ENCODE measurements at regions not wholly inside any gene's neighbourhood (a gene's known extent, or its start where the extent isn't known, plus 50 kb on each side); places are given as distances from the start of the nearest gene placed in this dataset.

- DNase-seq (ENCODE audit: low read depth, low spot score), result no peak
- in situ Hi-C loops (cut with HindIII; ENCODE audit: low sequenced_read_pairs), result no loop called here
- no peak overlapping the region for H3K4me3 ChIP-seq (ENCODE audit: low read depth, low read length)
- TF ChIP-seq CTCF (IDR thresholded peaks at IDR 0.05; ENCODE audit: low read depth, low read length), result no peak
Measured at GRCh38 chr6:147015674-147016073, 188.5 kb upstream of the STXBP5 start.

- DNase-seq (ENCODE audit: low read depth, low spot score), result no peak
- in situ Hi-C loops (cut with HindIII; ENCODE audit: low sequenced_read_pairs), result no loop called here
- H3K4me3 ChIP-seq (ENCODE audit: low read depth, low read length), result no peak overlapping the region
- TF ChIP-seq CTCF (IDR thresholded peaks at IDR 0.05; ENCODE audit: low read depth, low read length), result no peak
Measured at GRCh38 chr6:147016440-147016839, 187.8 kb upstream of the STXBP5 start.

- H3K4me3 ChIP-seq (ENCODE audit: low read depth, low read length), result no peak overlapping the region
- in situ Hi-C loops (cut with HindIII; ENCODE audit: low sequenced_read_pairs), result no loop called here
- no peak for TF ChIP-seq CTCF (IDR thresholded peaks at IDR 0.05; ENCODE audit: low read depth, low read length)
- DNase-seq (ENCODE audit: low read depth, low spot score), result no peak
Measured at GRCh38 chr6:147017153-147017552, 187.1 kb upstream of the STXBP5 start.

GRCh38 chr6:147019001-147019400 lies 185.2 kb upstream of the STXBP5 start:
- no peak for TF ChIP-seq CTCF (IDR thresholded peaks at IDR 0.05; ENCODE audit: low read depth, low read length)
- H3K4me3 ChIP-seq (ENCODE audit: low read depth, low read length), result no peak overlapping the region
- DNase-seq (ENCODE audit: low read depth, low spot score), result no peak
- in situ Hi-C loops (cut with HindIII; ENCODE audit: low sequenced_read_pairs), result no loop called here

- no peak overlapping the region for H3K4me3 ChIP-seq (ENCODE audit: low read depth, low read length)
- in situ Hi-C loops (cut with HindIII; ENCODE audit: low sequenced_read_pairs), result no loop called here
- no peak for TF ChIP-seq CTCF (IDR thresholded peaks at IDR 0.05; ENCODE audit: low read depth, low read length)
- DNase-seq (ENCODE audit: low read depth, low spot score), result peak; percentile 70
Measured at GRCh38 chr6:147022041-147022440, 182.2 kb upstream of the STXBP5 start.

GRCh38 chr6:147023148-147023547 lies 181.1 kb upstream of the STXBP5 start:
- TF ChIP-seq CTCF (IDR thresholded peaks at IDR 0.05; ENCODE audit: low read depth, low read length), result no peak
- in situ Hi-C loops (cut with HindIII; ENCODE audit: low sequenced_read_pairs), result no loop called here
- H3K4me3 ChIP-seq (ENCODE audit: low read depth, low read length), result no peak overlapping the region
- DNase-seq (ENCODE audit: low read depth, low spot score), result no peak

- in situ Hi-C loops (cut with HindIII; ENCODE audit: low sequenced_read_pairs), result no loop called here
- no peak overlapping the region for H3K4me3 ChIP-seq (ENCODE audit: low read depth, low read length)
- no peak for TF ChIP-seq CTCF (IDR thresholded peaks at IDR 0.05; ENCODE audit: low read depth, low read length)
- DNase-seq (ENCODE audit: low read depth, low spot score), result no peak
Measured at GRCh38 chr6:147023581-147023980, 180.6 kb upstream of the STXBP5 start.
